COLO668 (cell line): ENCODE measurements at regions not wholly inside any gene's neighbourhood (a gene's known extent, or its start where the extent isn't known, plus 50 kb on each side); places are given as distances from the start of the nearest gene placed in this dataset.

Source experiments
- DNase-seq: peaks from one replicate; lab custom pipeline; 2025; ENCODE audit not compliant: unreplicated experiment; lab: John Stamatoyannopoulos, UW

GRCh38 chr14:98114946-98115345 lies 1157.1 kb downstream of the BCL11B start:
- no peak for DNase-seq

DNA sequence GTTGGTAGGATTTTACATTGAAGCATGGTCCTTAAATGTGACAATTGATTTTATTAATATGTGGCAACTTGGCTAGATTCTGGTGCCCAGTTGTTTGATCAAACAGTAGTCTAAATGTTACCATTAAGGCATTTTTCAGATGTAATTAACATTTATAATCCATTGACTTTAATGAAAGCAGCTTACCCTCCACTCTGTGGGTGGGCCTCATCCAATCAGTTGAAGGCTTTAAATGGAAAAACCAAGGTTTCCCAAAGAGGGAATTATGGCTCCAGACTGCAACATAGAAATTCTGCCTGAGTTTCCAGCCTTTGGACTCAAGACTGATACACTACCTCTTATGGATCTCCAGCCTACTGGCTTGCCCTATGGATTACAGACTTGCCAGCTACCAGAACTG lies 1153.2 kb downstream of the BCL11B start:
- DNase-seq, result no peak

DNA sequence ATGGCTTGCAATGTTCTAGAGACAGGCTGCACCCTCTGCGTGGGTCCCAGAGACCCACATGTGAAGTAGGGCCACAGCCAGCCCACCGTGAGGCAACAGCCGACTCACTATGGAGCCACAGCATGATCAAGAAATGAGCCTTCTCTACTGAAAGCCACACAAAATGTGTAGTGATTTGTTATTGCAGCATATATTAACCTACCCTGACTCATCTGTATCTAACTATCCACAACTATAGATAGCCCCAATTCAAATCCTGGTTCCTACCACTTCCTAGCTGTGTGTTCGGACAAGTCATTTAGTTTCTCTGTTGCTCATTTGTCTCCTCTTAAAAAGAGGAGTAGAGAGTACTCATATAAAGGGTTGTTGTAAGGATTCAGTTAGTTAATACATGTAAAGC lies 1152.3 kb downstream of the BCL11B start:
- DNase-seq, result no peak

- DNase-seq, result no peak
Observed at GRCh38 chr14:98120831-98121464, 1151.0 kb downstream of the BCL11B start.

DNA sequence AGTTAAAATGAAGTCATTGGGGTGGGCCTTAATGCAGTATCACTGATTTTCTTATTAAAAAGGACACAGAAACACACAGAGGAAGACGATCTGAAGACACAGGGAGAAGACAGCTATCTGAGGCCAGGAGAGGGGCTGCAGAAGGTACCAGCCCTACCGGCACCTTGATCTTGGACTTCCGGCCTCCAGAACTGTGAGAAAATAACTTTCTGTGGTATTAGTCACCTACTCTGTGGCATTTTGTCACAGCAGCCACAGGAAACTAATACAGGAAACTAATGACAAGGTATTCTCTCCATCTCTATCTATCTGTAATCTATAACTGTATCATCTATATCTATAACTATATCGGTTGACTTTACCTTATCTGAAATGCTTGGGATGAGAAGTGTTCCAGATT lies 1149.5 kb downstream of the BCL11B start:
- no peak for DNase-seq

DNA sequence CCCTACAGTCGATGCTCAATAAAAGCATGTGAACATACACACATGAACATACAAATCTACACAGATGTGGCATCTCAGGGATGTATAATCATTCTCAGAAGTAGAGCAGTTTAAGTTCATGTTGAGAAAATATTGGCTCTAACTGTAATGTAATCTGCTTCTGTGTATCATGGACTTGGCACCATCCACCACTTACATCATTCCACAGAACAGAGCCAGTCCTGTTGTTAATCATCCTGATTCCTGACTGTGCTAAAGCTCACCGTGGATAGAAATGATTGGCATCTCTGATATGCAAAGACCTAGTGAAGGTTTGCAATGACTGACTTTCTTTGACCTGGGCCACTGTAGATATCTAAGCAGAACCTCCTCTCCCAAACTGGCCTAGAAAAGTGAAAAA lies 1141.3 kb downstream of the BCL11B start:
- DNase-seq, result no peak

- DNase-seq, result no peak
Observed at GRCh38 chr14:98131406-98131805, 1140.6 kb downstream of the BCL11B start.

DNA sequence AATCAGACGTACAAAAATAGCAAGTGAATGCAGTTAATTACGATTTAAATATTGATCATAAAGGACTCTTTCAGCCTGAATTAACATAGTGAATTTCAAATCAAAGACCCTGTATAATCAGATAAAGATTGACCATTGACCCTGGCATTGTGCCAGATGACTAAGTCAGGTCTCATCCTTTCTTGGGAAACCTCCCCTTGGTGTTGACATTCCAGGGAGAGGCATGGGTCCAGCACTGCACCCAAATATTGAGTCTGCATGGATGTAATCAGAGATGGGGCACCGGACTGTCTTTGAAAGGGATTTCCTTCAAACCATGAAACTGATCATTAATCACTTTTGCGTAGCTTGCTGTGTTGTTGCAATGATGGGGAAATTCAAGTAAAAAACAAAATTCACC lies 1138.2 kb downstream of the BCL11B start:
- no peak for DNase-seq

- no peak for DNase-seq
Observed at GRCh38 chr14:98136012-98136789, 1135.8 kb downstream of the BCL11B start.

- DNase-seq, result no peak
Observed at GRCh38 chr14:98137131-98138025, 1134.6 kb downstream of the BCL11B start.

DNA sequence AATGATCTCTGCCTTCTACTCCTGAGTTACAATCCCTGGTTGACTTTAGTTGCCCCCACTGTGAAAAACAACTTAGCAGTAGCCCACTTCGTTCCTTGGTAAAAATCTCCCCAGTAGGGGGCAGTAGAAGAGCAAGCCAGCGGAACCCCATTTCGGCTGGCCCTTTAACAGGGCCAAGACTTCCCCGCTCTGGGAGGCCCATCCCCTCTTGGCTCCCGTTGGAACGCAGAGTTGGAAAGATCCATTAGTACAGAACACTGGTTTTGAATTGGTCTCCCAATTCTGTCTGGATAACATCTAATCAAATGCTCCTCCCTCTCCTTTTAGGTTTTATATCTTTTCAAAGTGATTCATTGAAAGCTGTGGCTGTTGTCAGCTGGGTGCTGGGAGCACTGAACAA lies 1133.3 kb downstream of the BCL11B start:
- no peak for DNase-seq

DNA sequence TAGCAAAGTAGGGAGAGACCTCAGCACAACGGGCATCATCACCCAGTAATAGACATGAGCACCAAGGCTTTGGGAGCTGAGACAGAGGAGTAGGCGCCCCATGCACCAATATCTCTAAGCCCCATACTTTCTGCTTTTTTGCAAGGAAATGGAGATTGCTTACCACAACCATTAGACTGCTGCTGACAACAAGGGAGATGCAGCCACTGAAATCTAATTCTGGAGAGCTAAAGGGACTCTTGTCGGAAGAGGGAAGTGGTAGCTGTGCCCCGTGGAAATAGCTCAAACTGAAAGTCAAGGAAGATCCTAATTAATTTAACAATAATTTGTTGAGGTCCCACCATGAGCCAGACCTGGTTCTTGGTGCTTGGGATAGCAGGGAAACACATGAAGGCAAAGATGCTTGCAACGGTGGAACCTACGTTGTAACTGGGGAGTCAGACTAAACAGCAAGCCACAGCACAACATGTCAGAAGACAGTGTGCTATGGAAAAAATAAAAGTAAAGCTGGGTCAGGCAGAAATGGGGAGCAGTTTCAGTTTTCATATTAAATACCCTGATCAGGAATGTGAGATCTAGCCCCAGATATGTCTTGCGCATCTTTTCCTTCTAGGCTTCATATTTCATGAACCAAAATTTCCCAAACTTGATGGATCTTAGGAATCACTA lies 1131.0 kb downstream of the BCL11B start:
- DNase-seq, result no peak

GRCh38 chr14:98143566-98143965 lies 1128.4 kb downstream of the BCL11B start:
- DNase-seq, result no peak

DNA sequence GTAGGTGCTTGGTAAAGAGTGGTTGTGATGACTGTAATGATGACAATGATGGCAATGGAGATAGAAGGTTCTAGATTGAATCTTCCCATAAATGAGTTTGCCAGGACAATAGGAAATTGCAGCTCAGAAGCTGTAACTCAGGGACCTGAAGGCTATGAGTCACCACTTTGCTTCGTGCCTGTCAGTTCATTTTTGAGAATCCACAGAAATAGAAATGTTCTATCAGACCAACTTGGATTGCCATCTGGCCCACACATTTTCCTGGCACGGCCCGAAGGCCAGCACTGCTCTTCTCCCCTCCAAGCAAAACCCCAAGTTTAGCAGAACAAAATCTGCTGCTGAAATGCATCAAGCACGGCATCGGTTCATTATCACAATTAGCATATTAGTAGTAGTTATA lies 1127.0 kb downstream of the BCL11B start:
- no peak for DNase-seq

DNA sequence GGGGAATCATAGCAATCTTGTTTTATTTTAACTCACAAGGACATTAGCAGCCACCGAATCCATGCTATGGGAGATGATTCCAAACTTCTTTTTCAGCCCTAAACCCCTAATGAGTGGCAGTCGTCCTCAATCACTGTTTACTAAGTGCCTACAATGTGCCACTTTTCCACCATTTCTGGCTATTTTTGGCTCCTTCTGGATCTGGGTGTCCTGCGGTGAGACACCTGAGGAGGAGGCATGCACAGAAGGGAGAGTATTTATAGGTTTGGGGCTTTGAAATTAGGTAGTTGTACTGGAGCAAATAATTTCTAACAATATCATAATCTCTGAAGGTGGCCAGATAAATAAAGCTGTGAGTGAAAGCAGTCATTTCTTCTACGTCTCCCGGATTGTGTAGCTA lies 1125.6 kb downstream of the BCL11B start:
- DNase-seq, result no peak

GRCh38 chr14:98154254-98154653 lies 1117.7 kb downstream of the BCL11B start:
- no peak for DNase-seq

DNA sequence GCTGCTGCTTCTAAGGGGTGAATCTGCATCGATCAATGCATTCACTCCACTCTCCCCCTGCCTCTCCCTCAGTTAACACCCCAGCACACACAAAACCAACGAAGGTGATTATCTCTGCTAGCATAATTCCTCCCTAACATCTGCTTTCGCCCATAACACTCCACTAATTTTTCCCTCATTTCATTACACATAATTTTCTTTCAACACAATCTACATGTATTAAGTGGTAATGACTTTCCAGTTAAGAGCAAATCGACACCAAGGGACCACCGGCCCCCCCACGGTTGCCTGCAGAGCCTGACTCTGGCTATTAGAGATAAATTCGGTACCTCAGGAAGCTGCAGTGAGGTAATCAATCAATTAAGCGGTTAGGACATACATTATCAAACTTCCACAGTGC lies 1115.6 kb downstream of the BCL11B start:
- no peak for DNase-seq

DNA sequence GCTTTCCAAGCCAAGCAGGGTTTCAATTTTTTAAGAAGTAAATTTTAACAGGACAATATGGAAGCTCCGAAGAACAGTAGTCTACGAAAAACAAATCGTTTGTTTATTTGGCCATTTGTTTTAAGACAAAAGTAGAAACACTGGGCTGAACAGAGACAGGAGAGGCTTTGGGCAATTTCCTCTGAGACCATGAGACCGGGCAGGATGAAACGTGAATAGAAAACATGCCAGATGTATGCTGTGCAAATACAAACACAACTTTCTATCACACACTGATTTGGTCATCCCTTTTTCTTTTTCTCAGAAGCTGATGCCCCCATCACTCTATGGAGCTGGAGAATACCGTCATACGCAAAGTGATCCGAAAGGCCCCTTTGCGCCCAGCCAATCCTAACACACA lies 1111.1 kb downstream of the BCL11B start:
- no peak for DNase-seq

DNA sequence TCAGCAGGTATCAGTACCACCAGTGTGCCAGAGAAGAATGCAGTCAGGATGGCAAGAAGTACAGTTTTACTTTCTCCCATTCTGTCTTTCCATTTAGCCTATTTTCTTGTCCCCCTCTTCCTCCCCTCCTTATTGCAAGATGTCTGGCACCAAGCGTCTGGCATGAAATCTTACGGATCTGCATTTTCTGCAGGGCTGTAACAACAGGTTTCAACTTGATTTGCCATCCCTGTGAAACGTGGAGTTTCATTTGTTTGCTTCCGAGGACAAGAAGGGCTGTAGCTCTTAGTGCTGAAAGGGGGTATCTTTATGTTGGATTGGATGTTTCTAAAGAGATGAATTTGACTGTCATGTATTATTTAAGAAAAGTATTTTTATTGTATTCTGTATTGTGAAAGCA lies 1110.6 kb downstream of the BCL11B start:
- no peak for DNase-seq

DNA sequence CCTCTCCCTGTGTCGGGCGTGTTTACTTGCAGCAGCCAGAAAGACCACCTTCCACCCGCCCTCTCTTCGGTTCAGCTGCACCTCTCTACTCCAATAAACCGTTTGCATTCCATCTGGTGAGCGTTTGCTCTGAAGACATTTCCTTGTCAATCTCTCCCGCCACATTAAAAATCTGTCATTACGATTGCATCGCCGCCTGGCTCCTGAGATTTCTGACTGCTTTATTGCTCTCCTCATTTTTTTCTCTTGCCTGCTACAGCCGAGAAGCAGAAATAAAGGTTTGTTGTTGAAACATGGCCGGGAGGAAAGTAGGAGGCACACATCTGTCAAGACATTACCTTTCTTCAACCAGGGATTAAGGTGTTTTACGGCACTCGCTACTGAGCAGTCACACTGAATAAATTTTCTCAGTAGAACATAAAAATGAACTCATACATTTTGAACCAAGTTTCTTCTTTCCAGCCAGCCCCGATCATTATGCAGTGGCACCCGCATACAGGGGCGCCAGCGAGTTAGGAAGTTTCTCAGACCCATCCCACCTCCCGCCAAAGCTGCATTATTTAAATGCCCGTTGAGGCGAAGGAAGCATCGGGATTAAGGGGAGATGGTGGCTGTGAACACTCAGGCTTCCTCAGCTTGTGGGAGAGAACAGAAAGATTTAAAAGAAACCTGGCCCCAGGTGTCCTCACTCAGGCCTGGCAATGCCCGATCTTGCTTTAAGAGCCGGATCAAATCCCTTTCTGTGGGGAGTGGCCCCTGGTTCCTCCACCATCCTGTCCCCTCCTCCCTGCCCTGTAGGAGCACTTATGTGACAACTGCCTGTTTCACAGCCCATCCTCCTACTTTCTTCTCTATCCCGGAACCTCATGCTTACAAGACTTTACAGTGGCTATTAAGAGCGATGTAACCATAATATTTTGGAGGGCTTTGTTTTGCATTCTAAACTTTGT lies 1108.9 kb downstream of the BCL11B start:
- no peak for DNase-seq
